Stimulated activated CD8-positive, alpha-beta memory T cell treated with anti-CD3 and anti-CD28 coated beads, Interleukin-4, amount 100 ng/mL, for 24 hours (primary cell): ENCODE measurements at regions not wholly inside any gene's neighbourhood (a gene's known extent, or its start where the extent isn't known, plus 50 kb on each side); places are given as distances from the start of the nearest gene placed in this dataset.

Source experiments
- DNase-seq: peaks from one replicate; pipeline ENCODE4 v3.0.0-alpha.2; 2020; ENCODE audit warnings: low read depth

- no peak for DNase-seq
Measured at GRCh38 chr6:44636561-44637248, 249.2 kb downstream of the CDC5L start.

GRCh38 chr6:44641344-44642031, 254.0 kb downstream of the CDC5L start:
- DNase-seq = no peak

GRCh38 chr6:44642349-44642748, 254.8 kb downstream of the CDC5L start:
- no peak for DNase-seq

GRCh38 chr6:44642870-44643522, 255.5 kb downstream of the CDC5L start:
- peak; percentile 31 for DNase-seq

GRCh38 chr6:44645276-44645675, 257.8 kb downstream of the CDC5L start:
- no peak for DNase-seq

GRCh38 chr6:44646355-44646754, 258.8 kb downstream of the CDC5L start:
- no peak for DNase-seq

GRCh38 chr6:44649365-44650025, 262.0 kb downstream of the CDC5L start:
- no peak for DNase-seq

GRCh38 chr6:44650495-44650894, 263.0 kb downstream of the CDC5L start:
- DNase-seq = no peak

- no peak for DNase-seq
Measured at GRCh38 chr6:44650947-44651346, 263.4 kb downstream of the CDC5L start.

GRCh38 chr6:44651604-44652003, 264.1 kb downstream of the CDC5L start:
- no peak for DNase-seq

GRCh38 chr6:44652547-44652946, 265.0 kb downstream of the CDC5L start:
- no peak for DNase-seq

- DNase-seq = no peak
Measured at GRCh38 chr6:44653091-44653490, 265.6 kb downstream of the CDC5L start.

- no peak for DNase-seq
Measured at GRCh38 chr6:44653761-44654218, 266.3 kb downstream of the CDC5L start.

- DNase-seq = peak; percentile 74
Measured at GRCh38 chr6:44655412-44656342, 268.2 kb downstream of the CDC5L start.

- no peak for DNase-seq
Measured at GRCh38 chr6:44656691-44657090, 269.2 kb downstream of the CDC5L start.

- no peak for DNase-seq
Measured at GRCh38 chr6:44657206-44657819, 269.8 kb downstream of the CDC5L start.

- DNase-seq = no peak
Measured at GRCh38 chr6:44658571-44658970, 271.1 kb downstream of the CDC5L start.

GRCh38 chr6:44659726-44660125, 272.2 kb downstream of the CDC5L start:
- no peak for DNase-seq

- DNase-seq = no peak
Measured at GRCh38 chr6:44660561-44661220, 273.2 kb downstream of the CDC5L start.

- DNase-seq = no peak
Measured at GRCh38 chr6:44661221-44662008, 273.9 kb downstream of the CDC5L start.
